Immature natural killer cell (primary cell): ENCODE measurements at regions not wholly inside any gene's neighbourhood (a gene's known extent, or its start where the extent isn't known, plus 50 kb on each side); places are given as distances from the start of the nearest gene placed in this dataset.
"Not testable (repeated sequence)": the region's sequence is repeated elsewhere in the genome, so short reads cannot be mapped to it uniquely, and the experiment has no call there.

Experiments
- DNase-seq, 3 donors: peaks; one replicate each; pipeline ENCODE4 v3.0.0; 2022; ENCODE audit warnings: mixed read lengths in 1 of 3
- H3K27ac Mint-ChIP-seq, 6 donors: one replicate each; pipeline ENCODE4 v1.8.0; 2020; ENCODE audit warnings: mixed read lengths in 6 of 6, mild to moderate bottlenecking in 5 of 6, inconsistent platforms in 4 of 6, moderate library complexity in 3 of 6
- H3K27me3 Mint-ChIP-seq, 3 donors: one replicate each; pipeline ENCODE4 v1.8.0; 2020 to 2021; ENCODE audit warnings: low read depth in 3 of 3, mild to moderate bottlenecking in 3 of 3, mixed read lengths in 3 of 3, moderate library complexity in 3 of 3, inconsistent platforms in 1 of 3
- H3K36me3 Mint-ChIP-seq, 3 donors: one replicate each; pipeline ENCODE4 v1.8.0; 2020; ENCODE audit warnings: mixed read lengths in 3 of 3, inconsistent platforms in 2 of 3, mild to moderate bottlenecking in 2 of 3
- H3K4me1 Mint-ChIP-seq, 2 donors: one replicate each; pipeline ENCODE4 v1.8.0; 2020; ENCODE audit warnings: inconsistent platforms in 2 of 2, mild to moderate bottlenecking in 2 of 2, mixed read lengths in 2 of 2, moderate library complexity in 1 of 2
- H3K4me3 Mint-ChIP-seq, 5 donors: one replicate each; pipeline ENCODE4 v1.8.0; 2020; ENCODE audit warnings: mild to moderate bottlenecking in 5 of 5, mixed read lengths in 5 of 5, inconsistent platforms in 3 of 5, moderate library complexity in 3 of 5
- H3K9me3 Mint-ChIP-seq, 6 donors: one replicate each; pipeline ENCODE4 v1.8.0; 2020; ENCODE audit warnings: mild to moderate bottlenecking in 6 of 6, mixed read lengths in 6 of 6, inconsistent platforms in 4 of 6, moderate library complexity in 3 of 6

- H3K4me3 Mint-ChIP-seq: peak overlapping the region; percentile 64 to 79 (median 76)
- H3K4me1 Mint-ChIP-seq: peaks cover 11 to 29% of the 10 kb centered on the region in 2 donors
- H3K36me3 Mint-ChIP-seq: peaks cover 0 to 3% (median 3%) of the 10 kb centered on the region in 3 donors
- H3K9me3 Mint-ChIP-seq: peaks cover 0 to 26% (median 5%) of the 10 kb centered on the region in 6 donors
- peaks cover 19 to 38% (median 32%) of the 10 kb centered on the region in 3 donors for H3K27me3 Mint-ChIP-seq
- no peak for DNase-seq
- no peak overlapping the region for H3K27ac Mint-ChIP-seq
Measured at GRCh38 chr7:114084472-114085312, 165.9 kb upstream of the PPP1R3A start.

DNA sequence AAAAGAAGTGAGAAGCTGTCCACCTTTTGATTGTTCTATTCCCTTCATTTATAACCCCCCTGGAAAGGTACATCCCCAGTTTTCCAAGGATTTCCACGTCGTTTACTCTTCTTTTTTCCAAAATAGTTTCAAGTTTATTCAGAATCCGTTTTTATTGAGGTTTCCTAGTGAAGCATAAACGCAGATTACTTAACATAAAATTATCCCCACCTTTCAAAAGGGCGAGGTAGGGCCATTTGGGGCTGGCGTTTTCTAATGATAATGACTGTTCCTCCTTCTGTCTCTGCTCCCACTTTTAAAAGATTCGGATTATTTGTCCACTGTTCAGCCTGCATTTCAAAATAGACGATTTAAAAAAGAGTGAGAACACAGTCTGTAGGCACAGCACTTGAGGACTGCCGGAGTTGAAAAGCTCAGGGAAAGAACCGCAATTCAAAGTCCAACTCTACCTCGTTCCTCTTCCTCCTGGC, 165.2 kb upstream of the PPP1R3A start:
- H3K27me3 Mint-ChIP-seq: peaks cover 19 to 38% (median 34%) of the 10 kb centered on the region in 3 donors
- H3K36me3 Mint-ChIP-seq: peaks cover 0 to 3% (median 3%) of the 10 kb centered on the region in 3 donors
- peaks cover 0 to 26% (median 5%) of the 10 kb centered on the region in 6 donors for H3K9me3 Mint-ChIP-seq
- H3K4me3 Mint-ChIP-seq: peak overlapping the region in 4 of 5 donors; percentile 27 to 53 (median 46)
- H3K4me1 Mint-ChIP-seq: peaks cover 11 to 29% of the 10 kb centered on the region in 2 donors
- H3K27ac Mint-ChIP-seq: no peak overlapping the region
- DNase-seq: no peak

GRCh38 chr7:114083166-114084001, 164.6 kb upstream of the PPP1R3A start:
- Mint-ChIP-seq H3K27ac (no peak overlapping the region), H3K4me1 (peaks cover 11 to 29% of the 10 kb centered on the region in 2 donors), H3K36me3 (peaks cover 0 to 3% (median 3%) of the 10 kb centered on the region in 3 donors), H3K4me3 (peak overlapping the region in 2 of 5 donors; percentile 27 to 53), H3K27me3 (peaks cover 17 to 36% (median 32%) of the 10 kb centered on the region in 3 donors), H3K9me3 (peaks cover 0 to 26% (median 5%) of the 10 kb centered on the region in 6 donors)
- DNase-seq: no peak

DNA sequence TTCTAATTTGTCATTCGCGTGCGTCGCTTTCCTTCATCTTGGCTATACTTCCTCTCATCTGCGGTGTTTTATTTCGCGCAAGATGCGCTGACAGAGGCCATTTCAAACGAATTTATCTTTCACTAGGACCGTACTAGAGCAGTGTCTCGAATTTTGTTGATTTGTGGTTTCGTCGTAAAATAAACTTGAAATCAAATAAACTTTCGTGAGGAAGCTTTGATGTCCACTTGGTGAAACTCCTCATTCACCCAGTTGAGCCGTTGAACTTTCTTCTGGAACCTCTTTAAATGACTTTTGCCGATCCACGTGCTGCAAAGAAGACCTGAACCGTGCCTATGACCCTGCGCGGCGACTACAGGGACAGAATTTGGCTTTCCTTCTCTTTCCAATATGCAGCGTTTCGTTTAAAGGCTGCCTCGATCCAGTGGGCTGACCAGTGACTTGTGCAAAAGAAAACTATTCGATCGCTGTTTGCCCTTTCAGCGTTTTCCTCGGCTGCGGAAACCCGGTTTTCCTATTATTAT, 163.9 kb upstream of the PPP1R3A start:
- H3K4me1 Mint-ChIP-seq: peaks cover 11 to 29% of the 10 kb centered on the region in 2 donors
- no peak overlapping the region for H3K27ac Mint-ChIP-seq
- no peak overlapping the region for H3K4me3 Mint-ChIP-seq
- H3K9me3 Mint-ChIP-seq: peaks cover 0 to 23% (median 4%) of the 10 kb centered on the region in 6 donors
- peaks cover 0 to 3% (median 0%) of the 10 kb centered on the region in 3 donors for H3K36me3 Mint-ChIP-seq
- DNase-seq: no peak
- H3K27me3 Mint-ChIP-seq: peaks cover 14 to 34% (median 33%) of the 10 kb centered on the region in 3 donors

DNA sequence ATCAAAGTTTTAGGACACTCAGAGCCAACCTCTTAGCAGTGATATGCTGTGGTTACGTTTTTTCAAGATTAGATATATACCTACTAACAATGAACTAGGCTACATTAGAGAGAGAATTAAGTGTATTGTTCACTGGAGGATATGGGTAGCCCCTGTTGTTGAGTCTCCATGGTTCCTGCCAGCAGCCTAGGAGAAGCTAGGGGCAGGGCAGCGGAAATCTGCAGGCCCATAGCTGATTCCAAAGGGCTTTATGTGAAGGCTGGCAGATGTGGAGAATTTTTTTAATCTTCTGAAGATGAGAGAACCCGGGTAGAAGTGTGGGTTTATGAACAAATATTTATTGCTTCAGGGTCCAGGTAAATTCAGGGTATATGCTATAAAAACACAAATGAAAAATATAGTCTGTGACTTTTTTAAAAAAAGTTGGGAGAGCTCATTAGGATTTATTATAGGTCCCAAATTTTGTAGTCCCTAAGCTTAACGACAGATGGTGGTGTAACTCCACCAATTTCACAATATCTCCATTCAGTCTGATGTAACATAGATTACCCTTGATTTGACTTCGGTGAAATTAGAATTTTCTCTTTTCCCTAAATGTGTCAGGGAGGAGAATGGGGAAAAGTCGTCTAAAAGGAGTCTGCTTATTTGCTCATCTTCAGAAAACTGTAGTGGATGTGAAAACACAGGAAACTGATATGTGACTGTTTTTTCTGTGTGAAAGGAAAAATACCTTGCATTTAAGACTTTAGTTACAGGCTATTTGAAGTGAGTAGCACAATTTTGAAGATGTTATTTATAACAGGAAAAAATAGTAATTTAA, 163.0 kb upstream of the PPP1R3A start:
- Mint-ChIP-seq H3K9me3 (peaks cover 0 to 17% (median 4%) of the 10 kb centered on the region in 6 donors), H3K4me1 (peaks cover 9 to 24% of the 10 kb centered on the region in 2 donors), H3K27ac (no peak overlapping the region), H3K27me3 (peaks cover 11 to 31% (median 30%) of the 10 kb centered on the region in 3 donors), H3K4me3 (no peak overlapping the region), H3K36me3 (peaks cover 0 to 3% (median 0%) of the 10 kb centered on the region in 3 donors)
- DNase-seq: no peak

DNA sequence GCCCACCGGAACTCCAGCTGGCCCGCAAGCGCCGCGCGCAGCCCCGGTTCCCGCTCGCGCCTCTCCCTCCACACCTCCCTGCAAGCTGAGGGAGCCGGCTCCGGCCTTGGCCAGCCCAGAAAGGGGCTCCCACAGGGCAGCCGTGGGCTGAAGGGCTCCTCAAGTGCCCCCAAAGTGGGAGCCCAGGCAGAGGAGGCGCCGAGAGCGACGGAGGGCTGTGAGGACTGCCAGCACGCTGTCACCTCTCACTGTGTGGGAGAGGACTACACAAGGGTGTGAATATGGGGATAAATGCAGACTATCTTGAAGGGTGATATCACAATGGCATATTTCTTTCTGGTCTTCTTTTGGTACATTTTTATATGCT, 158.3 kb upstream of the PPP1R3A start:
- H3K27ac Mint-ChIP-seq, H3K9me3 Mint-ChIP-seq, DNase-seq, H3K36me3 Mint-ChIP-seq, H3K4me3 Mint-ChIP-seq, H3K4me1 Mint-ChIP-seq: not testable (repeated sequence)
- peaks cover 5 to 11% (median 6%) of the 10 kb centered on the region in 3 donors for H3K27me3 Mint-ChIP-seq

DNA sequence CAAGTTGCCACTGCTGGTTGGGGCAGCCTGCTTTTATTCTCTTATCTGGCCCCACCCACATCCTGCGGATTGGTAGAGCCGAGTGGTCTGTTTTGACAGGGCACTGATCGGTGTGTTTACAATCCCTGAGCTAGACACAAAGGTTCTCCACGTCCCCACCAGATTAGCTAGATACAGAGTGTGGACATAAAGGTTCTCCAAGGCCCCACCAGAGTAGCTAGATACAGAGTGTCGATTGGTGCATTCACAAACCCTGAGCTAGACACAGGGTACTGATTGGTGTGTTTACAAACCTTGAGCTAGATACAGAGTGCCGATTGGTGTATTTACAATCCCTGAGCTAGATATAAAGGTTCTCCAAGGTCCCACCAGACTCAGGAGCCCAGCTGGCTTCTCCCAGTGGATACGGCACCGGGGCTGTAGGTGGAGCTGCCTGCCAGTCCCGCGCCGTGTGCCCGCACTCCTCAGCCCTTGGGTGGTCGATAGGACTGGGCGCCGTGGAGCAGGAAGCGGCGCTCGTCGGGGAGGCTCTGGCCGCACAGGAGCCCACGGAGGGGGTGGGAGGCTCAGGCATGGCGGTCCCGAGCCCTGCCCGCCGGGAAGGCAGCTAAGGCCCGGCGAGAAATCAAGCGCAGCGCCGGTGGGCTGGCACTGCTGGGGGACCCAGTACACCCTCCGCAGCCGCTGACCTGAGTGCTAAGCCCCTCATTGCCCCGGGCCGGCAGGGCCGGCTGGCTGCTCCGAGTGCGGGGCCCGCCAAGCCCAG, 157.8 kb upstream of the PPP1R3A start:
- H3K36me3 Mint-ChIP-seq, H3K27me3 Mint-ChIP-seq, H3K9me3 Mint-ChIP-seq, H3K4me3 Mint-ChIP-seq, H3K27ac Mint-ChIP-seq, H3K4me1 Mint-ChIP-seq, DNase-seq: not testable (repeated sequence)

DNA sequence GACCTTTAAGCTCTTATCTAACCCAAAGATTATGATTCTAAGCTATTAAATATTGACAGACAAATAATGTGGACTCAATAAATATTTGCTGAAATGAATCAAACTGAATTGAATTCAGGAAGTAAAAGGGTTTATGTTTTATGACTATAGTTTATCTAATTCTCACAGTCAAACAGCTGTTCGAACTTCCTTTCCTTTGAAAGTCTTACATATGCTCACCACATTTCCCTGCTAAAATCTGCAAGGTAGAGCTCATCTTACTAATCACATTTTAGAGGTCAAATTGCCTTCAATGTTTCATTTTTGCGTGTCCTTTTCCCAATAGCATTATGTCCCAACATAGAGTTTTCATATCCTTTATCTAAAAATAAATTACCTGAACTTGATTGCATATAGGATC, 154.9 kb upstream of the PPP1R3A start:
- Mint-ChIP-seq H3K4me3 (no peak overlapping the region), H3K4me1 (no peaks in the 10 kb centered on the region), H3K36me3 (no peaks in the 10 kb centered on the region), H3K27ac (no peak overlapping the region), H3K9me3 (peaks cover 0 to 6% (median 3%) of the 10 kb centered on the region in 6 donors), H3K27me3 (peaks cover 0 to 3% (median 1%) of the 10 kb centered on the region in 3 donors)
- no peak for DNase-seq

DNA sequence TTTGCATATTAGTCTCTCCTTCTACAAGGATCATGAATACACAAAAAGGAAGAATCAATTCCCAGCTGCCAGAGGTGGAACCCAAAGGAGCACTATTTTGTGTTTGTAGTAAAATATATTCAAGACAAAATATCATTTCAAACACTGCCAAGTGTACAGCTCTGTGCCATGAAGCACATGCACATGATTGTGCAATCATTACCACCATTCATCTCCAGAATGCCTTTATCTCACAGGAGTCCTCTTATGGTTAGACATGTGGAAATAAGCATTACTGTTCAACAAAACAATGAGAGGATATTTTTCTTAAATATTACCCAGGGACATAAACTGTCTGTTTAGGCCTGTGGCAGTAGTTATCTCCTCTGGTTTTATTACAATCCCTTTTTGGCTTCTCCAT, 151.4 kb upstream of the PPP1R3A start:
- peaks cover 0 to 13% (median 1%) of the 10 kb centered on the region in 6 donors for H3K9me3 Mint-ChIP-seq
- no peak overlapping the region for H3K27ac Mint-ChIP-seq
- no peak for DNase-seq
- no peaks in the 10 kb centered on the region for H3K4me1 Mint-ChIP-seq
- no peaks in the 10 kb centered on the region for H3K27me3 Mint-ChIP-seq
- H3K36me3 Mint-ChIP-seq: no peaks in the 10 kb centered on the region
- H3K4me3 Mint-ChIP-seq: no peak overlapping the region

- DNase-seq: no peak
- Mint-ChIP-seq H3K36me3 (no peaks in the 10 kb centered on the region), H3K27ac (no peak overlapping the region), H3K4me1 (no peaks in the 10 kb centered on the region), H3K4me3 (no peak overlapping the region), H3K9me3 (peaks cover 0 to 11% (median 6%) of the 10 kb centered on the region in 6 donors), H3K27me3 (peaks cover 0 to 2% (median 0%) of the 10 kb centered on the region in 3 donors)
Measured at GRCh38 chr7:114062810-114063209, 144.0 kb upstream of the PPP1R3A start.

DNA sequence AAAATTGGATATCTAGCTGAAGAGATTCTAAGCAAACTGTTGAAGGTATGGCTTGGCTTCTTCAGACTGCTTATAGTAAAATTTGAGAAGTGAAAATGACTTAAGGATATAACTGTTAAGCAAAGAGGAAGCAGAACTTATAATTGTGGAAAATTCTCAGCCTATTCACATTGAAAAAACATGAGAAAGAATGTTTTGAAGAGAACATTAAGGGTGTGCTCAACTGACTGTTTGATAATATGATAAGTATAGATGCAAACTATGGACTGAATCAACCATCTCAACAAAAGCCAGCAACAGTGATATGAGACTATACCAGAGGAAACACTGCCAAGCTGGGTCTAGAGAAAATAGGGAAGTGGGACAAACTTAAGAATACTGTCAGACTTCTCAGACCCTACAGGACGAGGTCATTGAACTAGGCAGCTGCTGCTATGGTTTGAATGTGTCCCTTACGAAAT, 133.1 kb upstream of the PPP1R3A start:
- no peak for DNase-seq
- H3K9me3 Mint-ChIP-seq: peaks cover 0 to 7% (median 1%) of the 10 kb centered on the region in 6 donors
- H3K36me3 Mint-ChIP-seq: peaks cover 0 to 4% (median 0%) of the 10 kb centered on the region in 3 donors
- H3K27me3 Mint-ChIP-seq: no peaks in the 10 kb centered on the region
- H3K4me1 Mint-ChIP-seq: peaks cover 5 to 9% of the 10 kb centered on the region in 2 donors
- no peak overlapping the region for H3K4me3 Mint-ChIP-seq
- no peak overlapping the region for H3K27ac Mint-ChIP-seq

DNA sequence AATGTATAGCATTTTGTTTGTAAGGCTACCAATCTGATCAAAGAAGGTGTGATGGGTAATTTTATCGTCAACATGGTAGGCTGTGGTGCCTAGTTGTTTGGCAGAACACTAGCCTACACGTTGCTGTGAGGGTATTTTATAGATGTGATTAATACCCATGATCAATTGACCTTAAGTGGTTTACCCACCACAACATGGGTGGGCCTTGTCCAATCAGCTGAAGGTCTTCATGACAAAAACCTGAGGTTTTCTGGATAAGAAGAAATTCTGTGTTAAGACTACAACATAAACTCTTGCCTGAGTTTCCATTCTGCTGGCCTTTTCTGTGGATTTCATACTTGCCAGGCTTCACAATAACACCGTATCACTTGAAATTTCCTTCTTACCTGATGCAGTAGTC, 131.8 kb upstream of the PPP1R3A start:
- H3K36me3 Mint-ChIP-seq: peaks cover 0 to 4% (median 0%) of the 10 kb centered on the region in 3 donors
- H3K4me3 Mint-ChIP-seq: no peak overlapping the region
- DNase-seq: no peak
- H3K27ac Mint-ChIP-seq: no peak overlapping the region
- peaks cover 0 to 7% (median 0%) of the 10 kb centered on the region in 6 donors for H3K9me3 Mint-ChIP-seq
- no peaks in the 10 kb centered on the region for H3K27me3 Mint-ChIP-seq
- peaks cover 5 to 9% of the 10 kb centered on the region in 2 donors for H3K4me1 Mint-ChIP-seq
